Fibroblast of skin of right biceps (primary cell): ENCODE measurements at regions not wholly inside any gene's neighbourhood (a gene's known extent, or its start where the extent isn't known, plus 50 kb on each side); places are given as distances from the start of the nearest gene placed in this dataset.

Experiments
- DNase-seq: peaks from one replicate; pipeline ENCODE4 v3.0.0-alpha.2; 2013

GRCh38 chrX:3257471-3257870 lies 89.0 kb downstream of the MXRA5 start:
- no peak for DNase-seq

GRCh38 chrX:3256868-3257267 lies 89.6 kb downstream of the MXRA5 start:
- DNase-seq, result no peak

DNA sequence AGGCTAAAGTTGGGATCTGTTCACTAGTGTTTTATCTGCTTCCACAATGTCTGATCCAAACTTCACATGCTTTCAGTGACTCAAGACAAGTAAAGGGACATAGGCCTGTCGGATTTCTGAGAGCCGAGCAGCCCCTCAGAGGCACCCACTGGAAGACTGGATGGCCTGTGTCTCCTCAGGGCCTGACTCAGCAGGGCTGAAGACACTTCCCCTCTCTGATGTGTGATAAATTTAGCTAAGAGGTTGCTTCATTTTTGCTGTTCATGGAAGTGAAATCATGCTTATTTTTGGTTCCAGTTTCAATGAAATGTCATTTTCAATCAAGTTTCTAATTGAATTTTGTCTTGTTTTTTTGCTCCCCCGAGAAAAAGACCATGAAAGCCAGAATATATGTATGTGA lies 93.7 kb downstream of the MXRA5 start:
- DNase-seq, result peak; percentile 37

GRCh38 chrX:3250966-3251365 lies 95.5 kb downstream of the MXRA5 start:
- DNase-seq, result no peak

GRCh38 chrX:3244955-3245354 lies 101.5 kb downstream of the MXRA5 start:
- no peak for DNase-seq

DNA sequence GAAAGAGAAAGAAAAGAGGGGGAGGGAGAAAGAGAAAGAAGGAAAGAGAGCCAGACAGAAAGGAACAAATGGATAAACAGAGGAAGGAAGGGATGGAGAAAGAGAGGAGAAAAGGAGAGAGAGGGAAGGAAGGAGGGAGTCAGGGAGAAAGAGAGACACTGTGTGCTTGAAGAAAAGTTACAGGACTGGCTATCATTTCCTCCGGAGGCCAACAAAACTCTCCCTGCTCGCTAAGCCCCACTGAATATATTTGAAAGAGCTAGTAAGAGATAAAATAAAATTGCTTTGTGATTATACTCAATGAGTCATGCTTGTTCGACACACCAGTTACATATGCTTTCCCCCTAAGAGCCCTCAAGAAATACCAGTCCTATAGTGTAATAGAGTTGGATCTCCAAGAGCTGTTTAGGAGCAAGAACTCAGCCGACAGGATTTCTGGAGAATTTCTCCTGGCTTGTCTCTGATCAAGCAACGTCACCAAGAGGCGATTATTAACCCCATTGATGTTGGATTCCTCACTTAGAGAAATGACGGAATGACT lies 102.2 kb downstream of the MXRA5 start:
- DNase-seq, result peak; percentile 94

DNA sequence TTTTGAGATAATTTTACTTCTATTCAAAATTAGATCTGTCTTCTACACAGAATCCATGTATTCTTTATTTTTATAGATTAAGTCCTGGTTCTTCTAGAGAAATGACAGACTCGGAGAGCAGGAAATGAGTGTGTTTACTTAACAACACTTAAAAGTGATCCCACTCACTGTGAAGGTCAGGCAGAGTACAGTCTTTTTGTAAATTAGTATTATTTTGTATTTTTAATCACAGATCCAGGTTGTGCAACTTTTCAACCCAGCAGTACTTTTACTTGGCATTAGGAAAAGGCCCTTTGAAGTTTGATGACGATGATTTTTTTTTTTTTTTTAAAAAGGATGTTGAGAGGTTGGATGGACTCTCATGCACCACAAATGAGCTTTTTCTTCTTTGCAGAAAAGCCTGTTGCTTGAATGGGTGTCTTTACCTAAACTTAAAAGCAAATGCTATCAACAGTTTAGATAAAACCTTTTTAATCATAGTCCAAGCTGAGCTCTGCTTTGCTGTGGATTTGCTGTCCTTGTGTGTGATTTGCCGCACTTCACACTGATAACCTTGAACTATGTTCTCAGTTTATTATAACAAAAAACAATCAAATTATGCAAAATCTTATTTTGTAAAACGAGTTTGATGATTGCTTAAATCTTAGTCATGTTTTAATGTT lies 114.1 kb downstream of the MXRA5 start:
- DNase-seq, result no peak

DNA sequence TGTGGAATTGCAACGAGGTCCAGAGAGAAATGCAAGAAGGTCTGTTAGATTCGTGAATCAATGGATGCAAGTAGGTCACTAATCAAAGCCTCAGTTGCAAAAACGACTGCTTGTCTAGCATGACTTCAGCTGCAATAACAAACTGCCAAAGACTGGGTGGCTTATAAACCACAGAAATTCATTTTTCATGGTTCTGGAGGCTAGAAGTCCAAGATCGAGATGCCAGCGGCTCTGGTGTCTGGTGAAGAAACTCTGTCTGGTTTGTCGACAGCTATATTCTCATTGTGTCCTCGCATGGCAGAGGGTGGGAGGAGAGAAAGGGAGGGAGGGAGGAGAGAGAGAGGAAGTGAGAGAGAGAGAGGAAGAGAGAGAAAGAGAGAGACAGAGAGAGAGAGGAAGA lies 114.7 kb downstream of the MXRA5 start:
- DNase-seq, result peak; percentile 38

GRCh38 chrX:3230496-3230895 lies 116.0 kb downstream of the MXRA5 start:
- no peak for DNase-seq

- no peak for DNase-seq
Observed at GRCh38 chrX:3227526-3227925, 118.9 kb downstream of the MXRA5 start.

GRCh38 chrX:3226087-3226486 lies 120.4 kb downstream of the MXRA5 start:
- no peak for DNase-seq

DNA sequence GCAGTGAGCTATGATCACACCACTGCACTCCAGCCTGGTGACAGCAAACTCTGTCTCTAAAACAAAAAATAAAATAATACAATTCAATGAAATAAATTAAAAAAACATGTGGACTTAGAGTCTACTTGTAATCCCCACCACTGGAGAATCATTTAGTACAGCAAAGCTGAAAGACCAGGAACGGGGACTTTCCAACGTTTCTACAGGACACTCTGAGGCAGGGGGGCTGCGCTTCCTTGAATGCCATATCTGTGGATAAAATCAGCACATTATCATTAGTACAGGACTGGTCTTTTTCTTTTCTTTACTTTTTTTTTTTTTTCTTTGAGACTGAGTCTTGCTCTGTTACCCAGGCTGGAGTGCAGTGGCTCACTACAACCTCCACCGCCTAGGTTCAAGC lies 124.8 kb downstream of the MXRA5 start:
- DNase-seq, result no peak

GRCh38 chrX:3219667-3220066 lies 126.8 kb downstream of the MXRA5 start:
- DNase-seq, result no peak

DNA sequence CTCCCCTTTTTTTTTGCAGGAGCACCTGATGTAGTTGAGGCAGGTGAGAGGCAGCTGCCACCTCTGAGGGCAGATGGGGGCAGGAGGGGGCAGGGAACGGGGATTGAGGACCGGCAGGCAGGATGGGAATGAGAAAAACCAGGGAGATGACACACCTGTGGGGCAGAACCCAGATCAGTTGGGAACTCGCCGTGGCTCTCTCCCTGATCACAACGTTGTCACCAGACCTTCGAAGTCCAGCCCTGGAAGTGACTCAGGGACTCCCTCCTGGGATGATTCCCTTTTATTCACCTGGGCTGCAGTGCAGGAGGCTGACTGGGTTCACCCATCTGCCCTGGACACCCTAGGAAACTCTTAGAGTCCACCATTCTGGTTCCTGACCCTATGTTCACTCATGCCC lies 127.2 kb downstream of the MXRA5 start:
- no peak for DNase-seq

GRCh38 chrX:3218442-3218841 lies 128.0 kb downstream of the MXRA5 start:
- DNase-seq, result no peak

DNA sequence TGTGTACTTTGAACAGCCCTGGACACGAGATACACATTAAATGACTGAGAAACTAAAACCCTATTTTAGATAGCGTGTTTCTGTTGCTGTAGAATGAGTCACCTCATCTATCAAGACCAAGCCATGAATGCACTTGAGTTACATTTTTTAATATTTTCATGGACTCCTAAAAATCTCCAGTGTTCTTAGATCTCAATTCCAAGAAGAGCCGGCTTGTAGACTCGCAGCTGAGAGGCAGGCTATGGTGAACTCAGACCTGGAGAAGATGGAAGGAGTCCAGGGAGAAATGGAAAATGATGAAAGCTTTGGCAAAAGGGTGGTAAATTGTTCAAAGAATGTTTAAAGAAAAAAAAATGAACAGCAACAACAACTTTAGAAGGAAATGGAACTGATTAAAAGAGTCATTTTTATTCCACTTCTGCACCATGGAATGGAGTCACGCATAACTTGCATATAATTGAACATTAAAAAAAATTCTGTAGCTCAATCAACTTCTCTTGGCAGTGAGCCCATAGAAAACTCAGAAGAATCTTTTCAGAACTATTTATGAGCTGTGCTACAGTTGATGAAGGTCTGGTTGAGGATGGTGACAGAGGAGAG lies 129.8 kb downstream of the MXRA5 start:
- DNase-seq, result peak; percentile 49

GRCh38 chrX:3215249-3215648 lies 131.2 kb downstream of the MXRA5 start:
- DNase-seq, result no peak

- DNase-seq, result no peak
Observed at GRCh38 chrX:3206314-3206713, 140.1 kb downstream of the MXRA5 start.

DNA sequence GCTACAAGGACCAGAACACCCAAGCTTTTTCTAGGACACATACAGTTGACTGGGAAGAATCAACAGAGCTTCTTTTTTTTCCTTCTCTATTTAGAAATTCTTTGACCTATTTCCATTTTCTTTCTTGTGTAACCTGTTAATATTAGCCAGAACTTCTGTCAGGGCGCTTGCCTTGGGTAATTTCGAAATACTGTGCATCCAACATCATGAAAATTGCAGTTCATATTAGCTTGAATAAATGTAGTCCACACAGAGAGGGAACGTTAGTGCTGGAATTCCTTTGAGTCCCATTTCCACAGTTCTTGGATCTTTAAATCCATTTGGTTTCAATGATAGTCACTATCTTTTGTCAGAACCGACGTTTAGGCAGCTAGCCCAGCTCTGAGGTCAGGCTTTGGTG lies 141.8 kb downstream of the MXRA5 start:
- no peak for DNase-seq

DNA sequence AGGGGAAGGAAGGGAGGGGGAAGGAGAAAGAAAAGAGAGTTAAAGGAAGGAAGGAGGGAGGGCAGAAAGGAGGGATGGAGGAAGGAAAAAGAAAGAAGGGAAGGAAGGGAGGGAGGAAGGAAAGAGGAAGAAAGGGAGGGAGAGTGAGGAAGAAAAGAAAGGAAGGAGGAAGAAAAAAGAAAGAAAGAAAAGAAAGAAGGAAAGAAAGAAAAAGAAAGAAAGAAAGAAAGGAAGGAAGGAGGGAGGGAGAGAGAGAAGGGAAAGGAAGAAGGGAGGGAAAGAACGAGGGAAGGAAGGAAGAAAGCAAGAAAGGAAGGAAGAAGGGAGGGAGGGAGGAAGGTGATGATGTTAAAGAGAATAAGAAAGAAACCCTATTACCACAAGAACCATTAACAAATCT lies 150.6 kb downstream of the MXRA5 start:
- DNase-seq, result no peak

- DNase-seq, result no peak
Observed at GRCh38 chrX:3192835-3193234, 151.6 kb downstream of the ARSF start.

DNA sequence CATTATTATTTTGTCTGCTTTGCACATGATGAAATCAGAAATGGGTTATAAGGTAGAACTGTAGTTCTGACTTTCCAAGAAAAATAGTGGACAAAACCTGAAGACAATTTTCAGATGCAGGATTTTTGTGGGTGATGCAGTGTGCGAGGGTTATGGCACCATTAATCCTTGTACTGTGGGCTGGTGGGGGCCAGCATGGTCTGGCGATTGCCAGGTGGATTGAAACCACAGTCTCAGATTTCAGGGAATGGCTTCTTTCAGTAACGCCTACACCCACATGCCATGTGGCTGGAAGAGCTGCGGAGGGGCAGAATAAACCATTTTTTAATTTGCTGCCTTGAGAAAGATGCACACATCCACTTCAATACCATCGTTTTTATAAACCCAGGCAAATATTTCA lies 150.5 kb downstream of the ARSF start:
- peak; percentile 49 for DNase-seq

DNA sequence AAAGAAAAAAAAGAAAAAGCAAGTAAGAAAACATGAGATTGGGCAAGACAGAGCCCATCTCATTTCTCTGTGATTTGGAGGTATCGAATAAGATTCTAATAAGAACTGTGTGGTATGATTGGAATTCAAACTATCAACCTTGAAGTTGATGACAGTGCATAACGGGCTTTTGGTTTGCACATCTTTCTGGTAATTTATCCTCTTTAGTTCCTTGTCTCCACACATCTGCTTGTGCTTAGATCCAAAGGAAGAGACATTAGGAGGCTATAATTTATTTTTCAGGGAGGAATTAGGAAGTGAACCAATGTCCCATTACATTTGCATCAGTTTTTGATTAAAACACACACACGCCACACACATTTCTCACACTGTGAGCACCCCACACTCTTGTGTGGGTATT lies 149.9 kb downstream of the ARSF start:
- peak; percentile 83 for DNase-seq

GRCh38 chrX:3184176-3184930 lies 143.1 kb downstream of the ARSF start:
- peak; percentile 70 for DNase-seq
